CD14-positive monocyte (primary cell): ENCODE measurements at regions not wholly inside any gene's neighbourhood (a gene's known extent, or its start where the extent isn't known, plus 50 kb on each side); places are given as distances from the start of the nearest gene placed in this dataset. TPM values are rescaled to one million over a fixed set of nuclear protein-coding genes. Genes with fewer than 3 reads are reported as not detected.

Experiments
- DNase-seq, 3 donors: peaks; one replicate each; pipeline ENCODE4 v3.0.0-alpha.2; 2011 to 2022
- H2AFZ ChIP-seq: 2 replicates; pipeline ENCODE4 v1.6.0; 2012; ENCODE audit warnings: mild to moderate bottlenecking, low read depth, low read length, inconsistent platforms; ENCODE audit not compliant: insufficient read depth, poor library complexity, severe bottlenecking
- H3K27ac ChIP-seq, 2 donors: 1 replicate in 1 of 2; 2 replicates in 1 of 2; pipeline ENCODE4 v1.5.1; 2012 to 2013; ENCODE audit warnings: low read length in 2 of 2, control low read depth in 1 of 2, inconsistent platforms in 1 of 2, low read depth in 1 of 2, mild to moderate bottlenecking in 1 of 2
- H3K27me3 ChIP-seq, 2 donors: one replicate each; pipeline versions ENCODE4 v1.6.0 to v1.6.1; 2011 to 2013; ENCODE audit warnings: low read length in 2 of 2; ENCODE audit not compliant: control insufficient read depth in 2 of 2, insufficient read depth in 2 of 2
- H3K36me3 ChIP-seq, 2 donors: replicated peaks in 1 of 2; 1 replicate in 1 of 2; 2 replicates in 1 of 2; pipeline versions ENCODE4 v1.5.1 to v1.6.1; 2012 to 2013; ENCODE audit warnings: low read length in 2 of 2, control low read depth in 1 of 2, inconsistent platforms in 1 of 2, mild to moderate bottlenecking in 1 of 2; ENCODE audit not compliant: insufficient read depth in 2 of 2, control insufficient read depth in 1 of 2
- H3K4me1 ChIP-seq, 2 donors: 1 replicate in 1 of 2; 2 replicates in 1 of 2; pipeline versions ENCODE4 v1.5.1 to v1.6.1; 2012 to 2013; ENCODE audit warnings: low read length in 2 of 2, control low read depth in 1 of 2, inconsistent platforms in 1 of 2, mild to moderate bottlenecking in 1 of 2, moderate library complexity in 1 of 2; ENCODE audit not compliant: insufficient read depth in 2 of 2, control insufficient read depth in 1 of 2
- H3K4me2 ChIP-seq: replicated peaks from 2 replicates; pipeline ENCODE3; 2012; ENCODE audit warnings: low read length, moderate library complexity, mild to moderate bottlenecking; ENCODE audit not compliant: poor library complexity, severe bottlenecking; ENCODE audit errors: extremely low read depth
- H3K4me3 ChIP-seq, 3 experiments: fragments of 200-600 bp in 1 of 3; sonication (generic) in 1 of 3; replicated peaks in 1 of 3; 1 replicate in 2 of 3; 2 replicates in 1 of 3; pipeline ENCODE4 v1.5.1; 2011 to 2013; ENCODE audit warnings: low read length in 3 of 3, mild to moderate bottlenecking in 3 of 3, control low read depth in 2 of 3, low read depth in 2 of 3, inconsistent platforms in 1 of 3, moderate library complexity in 1 of 3
- H3K79me2 ChIP-seq: 2 replicates; pipeline ENCODE4 v1.6.0; 2012; ENCODE audit warnings: mild to moderate bottlenecking, control low read depth, inconsistent platforms, low read length, moderate library complexity; ENCODE audit not compliant: insufficient read depth
- H3K9ac ChIP-seq: 2 replicates; pipeline ENCODE4 v1.6.0; 2017; ENCODE audit warnings: low read length, mild to moderate bottlenecking; ENCODE audit not compliant: insufficient read depth, poor library complexity, severe bottlenecking
- H3K9me3 ChIP-seq, 2 donors: replicated peaks in 1 of 2; 1 replicate in 1 of 2; 2 replicates in 1 of 2; pipeline versions ENCODE4 v1.5.1 to v1.6.1; 2012 to 2013; ENCODE audit warnings: low read length in 2 of 2, control low read depth in 1 of 2; ENCODE audit not compliant: control insufficient read depth in 1 of 2, insufficient read depth in 1 of 2
- H4K20me1 ChIP-seq: 2 replicates; pipeline ENCODE4 v1.6.0; 2012; ENCODE audit warnings: mild to moderate bottlenecking, low read length, control low read depth, moderate library complexity; ENCODE audit not compliant: insufficient read depth
- H3K27ac Mint-ChIP-seq, 7 donors: one replicate each; pipeline ENCODE4 v1.8.0; 2020; ENCODE audit warnings: mild to moderate bottlenecking in 7 of 7, mixed read lengths in 7 of 7, moderate library complexity in 6 of 7, inconsistent platforms in 2 of 7
- H3K27me3 Mint-ChIP-seq, 3 donors: one replicate each; pipeline ENCODE4 v1.8.0; 2021 to 2022; ENCODE audit warnings: low read depth in 3 of 3, mild to moderate bottlenecking in 3 of 3, mixed read lengths in 3 of 3, moderate library complexity in 3 of 3, inconsistent platforms in 1 of 3
- H3K36me3 Mint-ChIP-seq, 2 donors: one replicate each; pipeline ENCODE4 v1.8.0; 2020; ENCODE audit warnings: mixed read lengths in 2 of 2, inconsistent platforms in 1 of 2, mild to moderate bottlenecking in 1 of 2
- H3K4me1 Mint-ChIP-seq: one replicate; pipeline ENCODE4 v1.8.0; 2020; ENCODE audit warnings: mild to moderate bottlenecking, mixed read lengths
- H3K4me3 Mint-ChIP-seq, 2 donors: one replicate each; pipeline ENCODE4 v1.8.0; 2020; ENCODE audit warnings: mild to moderate bottlenecking in 2 of 2, mixed read lengths in 2 of 2, moderate library complexity in 1 of 2
- H3K9me3 Mint-ChIP-seq, 7 donors: one replicate each; pipeline ENCODE4 v1.8.0; 2020 to 2022; ENCODE audit warnings: mixed read lengths in 7 of 7, mild to moderate bottlenecking in 6 of 7, moderate library complexity in 6 of 7, inconsistent platforms in 2 of 7
- CTCF ChIP-seq: fragments of 200-600 bp; IDR thresholded peaks from one replicate; pipeline ENCODE4 v1.8.0; 2022; ENCODE audit warnings: antibody characterized with exemption, mild to moderate bottlenecking
- WGBS: methylation state at CpG from one replicate; pipeline ENCODE4 v1.1.5; 2013; ENCODE audit warnings: missing lambda C conversion rate; ENCODE audit not compliant: insufficient coverage; 5-methylcytosine and 5-hydroxymethylcytosine counted together
- intact Hi-C, 2 donors: fragments of 100-400 bp; cut with micrococcal nuclease; formaldehyde crosslinking; loops; one replicate each; pipeline versions ENCODE4 v1.15.0 to v1.15.1; 2023
- small RNA-seq: library from RNA; depleted of rRNA; stranded (forward); fragments of <200 nt; gene quantifications from one replicate; pipeline ENCODE3, GENCODE V24; 2012; ENCODE audit warnings: low read depth; ENCODE audit not compliant: insufficient read length

- Histone ChIP-seq H3K36me3 (no peaks in the 10 kb centered on the region), H3K79me2 (no peaks in the 10 kb centered on the region), H3K4me3 (no peak overlapping the region), H3K27ac (no peak overlapping the region), H3K9ac (no peak overlapping the region), H4K20me1 (no peaks in the 10 kb centered on the region), H3K9me3 (no peaks in the 10 kb centered on the region), H2AFZ (no peak overlapping the region), H3K4me1 (no peaks in the 10 kb centered on the region), H3K4me2 (no peak overlapping the region), H3K27me3 (no peaks in the 10 kb centered on the region)
- TF ChIP-seq CTCF = no peak
- intact Hi-C loops = no loop called here
- Mint-ChIP-seq H3K9me3 (peaks cover 0 to 2% (median 0%) of the 10 kb centered on the region in 7 donors), H3K27ac (no peak overlapping the region), H3K4me3 (no peak overlapping the region), H3K4me1 (no peaks in the 10 kb centered on the region), H3K36me3 (no peaks in the 10 kb centered on the region), H3K27me3 (peaks cover 1 to 4% (median 4%) of the 10 kb centered on the region in 3 donors)
- DNase-seq = no peak
- WGBS = no CpG with 5 or more reads among the region's 6 CpGs
Measured at GRCh38 chr3:11953778-11954177, 50.4 kb upstream of the SYN2 start.

- H3K4me3 ChIP-seq = no peak overlapping the region
- TF ChIP-seq CTCF = no peak
- no peaks in the 10 kb centered on the region for H3K79me2 ChIP-seq
- no peaks in the 10 kb centered on the region for H3K36me3 ChIP-seq
- no peaks in the 10 kb centered on the region for H3K36me3 Mint-ChIP-seq
- intact Hi-C loops = no loop called here
- no peaks in the 10 kb centered on the region for H3K4me1 Mint-ChIP-seq
- no peaks in the 10 kb centered on the region for H3K9me3 ChIP-seq
- peaks cover 1 to 4% (median 3%) of the 10 kb centered on the region in 3 donors for H3K27me3 Mint-ChIP-seq
- no peaks in the 10 kb centered on the region for H3K4me1 ChIP-seq
- no peak for DNase-seq
- H3K4me2 ChIP-seq = no peak overlapping the region
- H2AFZ ChIP-seq = no peak overlapping the region
- WGBS = 92% methylated on average over 6 of the region's 8 CpGs
- H3K27ac Mint-ChIP-seq = no peak overlapping the region
- no peak overlapping the region for H3K4me3 Mint-ChIP-seq
- H3K9me3 Mint-ChIP-seq = peaks cover 0 to 7% (median 0%) of the 10 kb centered on the region in 7 donors
- no peak overlapping the region for H3K9ac ChIP-seq
- no peaks in the 10 kb centered on the region for H3K27me3 ChIP-seq
- H4K20me1 ChIP-seq = no peaks in the 10 kb centered on the region
- no peak overlapping the region for H3K27ac ChIP-seq
Measured at GRCh38 chr3:11954312-11954934, 49.8 kb upstream of the SYN2 start.

Small RNAs in the stretch of these regions (small RNA-seq; reads per million reads assigned to genes)
- not detected for gene RN7SL147P
